Natural killer cell (primary cell): ENCODE measurements at regions not wholly inside any gene's neighbourhood (a gene's known extent, or its start where the extent isn't known, plus 50 kb on each side); places are given as distances from the start of the nearest gene placed in this dataset.

Experiments
- ATAC-seq, 3 donors: fragments of 150-1000 bp in 2 of 3; fragments of 200-7000 bp in 1 of 3; cut with Tn5 transposase; 1 replicate in 1 of 3; 2 replicates in 2 of 3; pipeline ENCODE4 v1.10.0; 2021; ENCODE audit warnings: mild to moderate bottlenecking in 2 of 3, moderate library complexity in 2 of 3
- DNase-seq, 2 donors: peaks; one replicate each; pipeline versions ENCODE4 v3.0.0 to v3.0.0-alpha.2; 2013 to 2021; ENCODE audit warnings: mixed read lengths in 1 of 2
- H3K27ac ChIP-seq: one replicate; pipeline ENCODE4 v1.5.1; 2013; ENCODE audit warnings: mild to moderate bottlenecking, low read length
- H3K27me3 ChIP-seq: one replicate; pipeline ENCODE4 v1.6.1; 2013; ENCODE audit warnings: low read length; ENCODE audit not compliant: control insufficient read depth, insufficient read depth
- H3K36me3 ChIP-seq: one replicate; pipeline ENCODE4 v1.6.1; 2013; ENCODE audit warnings: low read length; ENCODE audit not compliant: control insufficient read depth, insufficient read depth
- H3K4me1 ChIP-seq: one replicate; pipeline ENCODE4 v1.6.1; 2013; ENCODE audit warnings: low read length; ENCODE audit not compliant: control insufficient read depth, insufficient read depth
- H3K4me3 ChIP-seq: one replicate; pipeline ENCODE4 v1.5.1; 2013; ENCODE audit warnings: low read length
- H3K9me3 ChIP-seq: one replicate; pipeline ENCODE4 v1.6.1; 2013; ENCODE audit warnings: low read length; ENCODE audit not compliant: control insufficient read depth, insufficient read depth
- H3K27ac Mint-ChIP-seq, 2 donors: one replicate each; pipeline ENCODE4 v1.8.0; 2022; ENCODE audit warnings: mild to moderate bottlenecking in 2 of 2, mixed read lengths in 2 of 2, moderate library complexity in 1 of 2
- H3K27me3 Mint-ChIP-seq, 2 donors: one replicate each; pipeline ENCODE4 v1.8.0; 2022; ENCODE audit warnings: low read depth in 2 of 2, mixed read lengths in 2 of 2
- H3K36me3 Mint-ChIP-seq: one replicate; pipeline ENCODE4 v1.8.0; 2022; ENCODE audit warnings: mixed read lengths
- H3K4me1 Mint-ChIP-seq, 2 donors: one replicate each; pipeline ENCODE4 v1.8.0; 2022; ENCODE audit warnings: mixed read lengths in 2 of 2
- H3K4me3 Mint-ChIP-seq: one replicate; pipeline ENCODE4 v1.8.0; 2022; ENCODE audit warnings: mild to moderate bottlenecking, moderate library complexity, mixed read lengths
- H3K9me3 Mint-ChIP-seq, 2 donors: one replicate each; pipeline ENCODE4 v1.8.0; 2022; ENCODE audit warnings: mixed read lengths in 2 of 2
- CTCF ChIP-seq: fragments of 200-600 bp; IDR thresholded peaks from one replicate; pipeline ENCODE4 v1.8.0; 2022; ENCODE audit warnings: antibody characterized with exemption
- WGBS: methylation state at CpG from one replicate; pipeline ENCODE4 v1.1.7; 2013; ENCODE audit warnings: missing lambda C conversion rate; ENCODE audit not compliant: insufficient coverage; 5-methylcytosine and 5-hydroxymethylcytosine counted together
- intact Hi-C: fragments of 100-400 bp; cut with micrococcal nuclease; formaldehyde crosslinking; loops from one replicate; pipeline ENCODE4 v1.14.2; 2022

GRCh38 chr12:18153826-18154225, 63.8 kb upstream of the RERGL start:
- Histone ChIP-seq H3K9me3 (no peaks in the 10 kb centered on the region), H3K27me3 (no peaks in the 10 kb centered on the region), H3K27ac (no peak overlapping the region), H3K4me3 (no peak overlapping the region), H3K36me3 (no peaks in the 10 kb centered on the region), H3K4me1 (no peaks in the 10 kb centered on the region)
- no peak for ATAC-seq
- intact Hi-C loops = no loop called here
- peaks cover 3 to 9% of the 10 kb centered on the region in 2 donors for H3K9me3 Mint-ChIP-seq
- H3K27me3 Mint-ChIP-seq = no peaks in the 10 kb centered on the region
- no peak for TF ChIP-seq CTCF
- H3K36me3 Mint-ChIP-seq = no peaks in the 10 kb centered on the region
- H3K4me1 Mint-ChIP-seq = no peaks in the 10 kb centered on the region
- DNase-seq = no peak
- WGBS = 71% methylated on average over 2 of the region's 2 CpGs
- no peak overlapping the region for H3K27ac Mint-ChIP-seq
- H3K4me3 Mint-ChIP-seq = no peak overlapping the region

GRCh38 chr12:18151036-18151435, 61.0 kb upstream of the RERGL start:
- Mint-ChIP-seq H3K36me3 (no peaks in the 10 kb centered on the region), H3K9me3 (peaks cover 3 to 13% of the 10 kb centered on the region in 2 donors), H3K4me3 (no peak overlapping the region), H3K27ac (no peak overlapping the region), H3K4me1 (no peaks in the 10 kb centered on the region), H3K27me3 (no peaks in the 10 kb centered on the region)
- WGBS = 63% methylated on average over 1 of the region's 1 CpG
- H3K36me3 ChIP-seq = no peaks in the 10 kb centered on the region
- H3K4me1 ChIP-seq = no peaks in the 10 kb centered on the region
- no peak for TF ChIP-seq CTCF
- no peaks in the 10 kb centered on the region for H3K27me3 ChIP-seq
- ATAC-seq (no peak), DNase-seq (no peak)
- H3K4me3 ChIP-seq = no peak overlapping the region
- H3K9me3 ChIP-seq = no peaks in the 10 kb centered on the region
- no peak overlapping the region for H3K27ac ChIP-seq
- intact Hi-C loops = no loop called here

- H3K4me1 Mint-ChIP-seq = no peaks in the 10 kb centered on the region
- Histone ChIP-seq H3K36me3 (no peaks in the 10 kb centered on the region), H3K9me3 (no peaks in the 10 kb centered on the region), H3K27me3 (no peaks in the 10 kb centered on the region), H3K4me1 (no peaks in the 10 kb centered on the region), H3K4me3 (no peak overlapping the region), H3K27ac (no peak overlapping the region)
- no peaks in the 10 kb centered on the region for H3K36me3 Mint-ChIP-seq
- DNase-seq = no peak
- no peak overlapping the region for H3K27ac Mint-ChIP-seq
- TF ChIP-seq CTCF = no peak
- no peaks in the 10 kb centered on the region for H3K27me3 Mint-ChIP-seq
- H3K4me3 Mint-ChIP-seq = no peak overlapping the region
- 90% methylated on average over 2 of the region's 2 CpGs for WGBS
- peaks cover 3 to 11% of the 10 kb centered on the region in 2 donors for H3K9me3 Mint-ChIP-seq
- intact Hi-C loops = no loop called here
- no peak for ATAC-seq
These were observed 59.0 kb upstream of the RERGL start for GRCh38 chr12:18148961-18149360.

GRCh38 chr12:18146363-18146762, 56.4 kb upstream of the RERGL start:
- intact Hi-C loops = no loop called here
- H3K9me3 Mint-ChIP-seq = peaks cover 0 to 7% of the 10 kb centered on the region in 2 donors
- no peaks in the 10 kb centered on the region for H3K36me3 Mint-ChIP-seq
- Histone ChIP-seq H3K36me3 (no peaks in the 10 kb centered on the region), H3K27me3 (no peaks in the 10 kb centered on the region), H3K9me3 (no peaks in the 10 kb centered on the region), H3K4me3 (no peak overlapping the region), H3K27ac (no peak overlapping the region), H3K4me1 (no peaks in the 10 kb centered on the region)
- TF ChIP-seq CTCF = no peak
- no peaks in the 10 kb centered on the region for H3K27me3 Mint-ChIP-seq
- DNase-seq (no peak), ATAC-seq (no peak)
- no peak overlapping the region for H3K27ac Mint-ChIP-seq
- H3K4me3 Mint-ChIP-seq = no peak overlapping the region
- 40% methylated on average over 2 of the region's 3 CpGs for WGBS
- H3K4me1 Mint-ChIP-seq = no peaks in the 10 kb centered on the region
